ENCODE measurements at regions not wholly inside any gene's neighbourhood (a gene's known extent, or its start where the extent isn't known, plus 50 kb on each side); places are given as distances from the start of the nearest gene placed in this dataset.

- no peak overlapping the region for H3K27ac ChIP-seq
- no peaks in the 10 kb centered on the region for H3K4me1 ChIP-seq
- FAIRE-seq, result no peak
- ATAC-seq, result no peak
- TF ChIP-seq FOSB (CRISPR knock-in tag; IDR thresholded peaks at IDR 0.05) (no peak), JUN (IDR thresholded peaks at IDR 0.05) (no peak), MAX (IDR thresholded peaks at IDR 0.05) (no peak), HEYL (CRISPR knock-in tag; IDR thresholded peaks at IDR 0.05) (no peak), HOXB13 (CRISPR knock-in tag; IDR thresholded peaks at IDR 0.05; ENCODE audit: low read depth) (no peak), EHF (CRISPR knock-in tag; IDR thresholded peaks at IDR 0.05) (no peak)
- 22% methylated on average over 3 of the region's 3 CpGs for WGBS (ENCODE audit: missing lambda C conversion rate)
- no peak overlapping the region for H3K4me2 ChIP-seq
- no peak for DNase-seq (ENCODE audit: low read depth in 1 of 2, low spot score in 1 of 2)
- H3K4me3 ChIP-seq, result no peak overlapping the region
- ChIA-PET POLR2A (no interaction called here), CTCF (no interaction called here)
- no peaks in the 10 kb centered on the region for H3K9me3 ChIP-seq
These were observed 1137.0 kb upstream of the POU3F4 start for GRCh38 chrX:82370978-82371646.

- ChIA-PET CTCF (no interaction called here), POLR2A (no interaction called here)
- Histone ChIP-seq H3K27ac (no peak overlapping the region), H3K4me1 (no peaks in the 10 kb centered on the region), H3K4me2 (no peak overlapping the region), H3K4me3 (no peak overlapping the region), H3K9me3 (no peaks in the 10 kb centered on the region)
- DNase-seq (ENCODE audit: low read depth in 1 of 2, low spot score in 1 of 2), result no peak
- ATAC-seq, result no peak
- WGBS (ENCODE audit: missing lambda C conversion rate), result 3% methylated on average over 3 of the region's 3 CpGs
- TF ChIP-seq TP53 (CRISPR knock-in tag; IDR thresholded peaks at IDR 0.05), result no peak
- TF ChIP-seq HOXB13 (CRISPR knock-in tag; IDR thresholded peaks at IDR 0.05; ENCODE audit: low read depth), result no peak
- no peak for TF ChIP-seq JUN (IDR thresholded peaks at IDR 0.05)
- no peak for TF ChIP-seq FOSL2 (IDR thresholded peaks at IDR 0.05)
- no peak for TF ChIP-seq FOSL2 (CRISPR knock-in tag; IDR thresholded peaks at IDR 0.05)
- no peak for TF ChIP-seq EHMT2 (IDR thresholded peaks at IDR 0.05; ENCODE audit: low read depth)
- no peak for TF ChIP-seq CBX2 (IDR thresholded peaks at IDR 0.05; ENCODE audit: borderline replicate concordance, low read depth)
- no peak for TF ChIP-seq USF2 (IDR thresholded peaks at IDR 0.05)
- TF ChIP-seq ZFP36 (IDR thresholded peaks at IDR 0.05; ENCODE audit: borderline replicate concordance, partially characterized antibody), result no peak
- TF ChIP-seq BHLHE40 (IDR thresholded peaks at IDR 0.05; ENCODE audit: low read depth, low read length), result no peak
- no peak for TF ChIP-seq POLR2A (IDR thresholded peaks at IDR 0.05; ENCODE audit: low read length)
- no peak for TF ChIP-seq ELK1 (IDR thresholded peaks at IDR 0.05; ENCODE audit: low read depth, low read length)
- TF ChIP-seq NFE2L2 (conservative IDR thresholded peaks at IDR 0.05; ENCODE audit: low read length), result no peak
- no peak for TF ChIP-seq RCOR1 (IDR thresholded peaks at IDR 0.05; ENCODE audit: low read depth, low read length)
- TF ChIP-seq CBX8 (IDR thresholded peaks at IDR 0.05), result no peak
- TF ChIP-seq ZNF302 (CRISPR knock-in tag; IDR thresholded peaks at IDR 0.05), result no peak
- TF ChIP-seq JUNB (IDR thresholded peaks at IDR 0.05), result no peak
- no peak for TF ChIP-seq CHD4 (IDR thresholded peaks at IDR 0.05; ENCODE audit: borderline replicate concordance)
- no peak for TF ChIP-seq BCL3 (IDR thresholded peaks at IDR 0.05)
- TF ChIP-seq NR3C1 (IDR thresholded peaks at IDR 0.05), result no peak
- TF ChIP-seq HMGXB4 (CRISPR knock-in tag; IDR thresholded peaks at IDR 0.05; ENCODE audit: borderline replicate concordance), result no peak
- FAIRE-seq, result no peak
These were observed 1123.7 kb upstream of the POU3F4 start for GRCh38 chrX:82384401-82384800.

Measured in A549 (cell line).